C4-2B (cell line): ENCODE measurements at regions not wholly inside any gene's neighbourhood (a gene's known extent, or its start where the extent isn't known, plus 50 kb on each side); places are given as distances from the start of the nearest gene placed in this dataset.

ENCODE experiments used
- H3K27ac ChIP-seq: fragments of 450-650 bp; 2 replicates; pipeline ENCODE4 v1.5.1; 2017
- CTCF ChIP-seq: fragments of 450-650 bp; conservative IDR thresholded peaks from 2 replicates; pipeline ENCODE4 v1.5.1; 2017; ENCODE audit warnings: mild to moderate bottlenecking
- ZFX ChIP-seq: fragments of 450-650 bp; IDR thresholded peaks from 2 replicates; pipeline ENCODE4 v1.6.1; 2017

GRCh38 chr7:25653384-25653783 is 425.1 kb upstream of the NPVF start:
- TF ChIP-seq ZFX (no peak), CTCF (no peak)
- H3K27ac ChIP-seq, result peak overlapping the region; percentile 73

- no peak overlapping the region; the same call in 1 of the 2 replicates for H3K27ac ChIP-seq
- TF ChIP-seq ZFX, result no peak
- TF ChIP-seq CTCF, result no peak
Observed at GRCh38 chr7:25656071-25656470, 427.8 kb upstream of the NPVF start.

GRCh38 chr7:25656581-25657026 is 428.3 kb upstream of the NPVF start:
- no peak overlapping the region; the same call in 1 of the 2 replicates for H3K27ac ChIP-seq
- TF ChIP-seq ZFX (no peak), CTCF (no peak)

GRCh38 chr7:25658375-25658774 is 430.1 kb upstream of the NPVF start:
- no peak for TF ChIP-seq CTCF
- no peak for TF ChIP-seq ZFX
- no peak overlapping the region for H3K27ac ChIP-seq

GRCh38 chr7:25659841-25660240 is 431.6 kb upstream of the NPVF start:
- TF ChIP-seq ZFX (no peak), CTCF (no peak)
- H3K27ac ChIP-seq, result no peak overlapping the region

GRCh38 chr7:25662841-25663800 is 434.8 kb upstream of the NPVF start:
- peak overlapping the region; percentile 69 for H3K27ac ChIP-seq
- no peak for TF ChIP-seq CTCF
- no peak for TF ChIP-seq ZFX

- TF ChIP-seq CTCF, result no peak
- no peak for TF ChIP-seq ZFX
- H3K27ac ChIP-seq, result no peak overlapping the region; the same call in 1 of the 2 replicates
Observed at GRCh38 chr7:25663877-25664276, 435.6 kb upstream of the NPVF start.
